Cerebellar nuclear complex (tissue), 1 donor: ENCODE measurements at regions not wholly inside any gene's neighbourhood (a gene's known extent, or its start where the extent isn't known, plus 50 kb on each side); places are given as distances from the start of the nearest gene placed in this dataset.

Experiments used
- DNase-seq, 2 experiments: peaks; one replicate each; lab custom pipeline; 2025; lab: John Stamatoyannopoulos, UW

GRCh38 chr3:117074826-117075225 lies 365.2 kb downstream of the TUSC7 start:
- no peak for DNase-seq

DNA sequence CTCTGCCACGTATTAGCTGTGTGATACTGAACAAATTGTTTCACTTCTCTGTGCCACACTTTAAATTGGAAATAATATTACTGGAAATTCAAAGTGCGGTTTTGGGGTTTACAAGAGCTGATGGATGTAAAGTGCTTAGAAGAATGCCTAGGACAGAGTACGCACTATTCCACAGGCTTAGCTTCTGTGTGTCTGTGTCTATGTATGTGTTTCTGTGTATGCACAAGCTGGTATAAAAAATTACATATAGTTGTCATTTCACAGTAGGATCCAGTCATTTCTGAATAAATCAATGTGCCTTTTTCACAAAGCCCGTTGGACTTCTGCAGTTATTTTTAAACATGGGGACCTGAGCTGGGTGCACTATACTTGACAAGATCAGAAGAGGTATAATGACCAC lies 370.4 kb downstream of the TUSC7 start:
- no peak for DNase-seq

DNA sequence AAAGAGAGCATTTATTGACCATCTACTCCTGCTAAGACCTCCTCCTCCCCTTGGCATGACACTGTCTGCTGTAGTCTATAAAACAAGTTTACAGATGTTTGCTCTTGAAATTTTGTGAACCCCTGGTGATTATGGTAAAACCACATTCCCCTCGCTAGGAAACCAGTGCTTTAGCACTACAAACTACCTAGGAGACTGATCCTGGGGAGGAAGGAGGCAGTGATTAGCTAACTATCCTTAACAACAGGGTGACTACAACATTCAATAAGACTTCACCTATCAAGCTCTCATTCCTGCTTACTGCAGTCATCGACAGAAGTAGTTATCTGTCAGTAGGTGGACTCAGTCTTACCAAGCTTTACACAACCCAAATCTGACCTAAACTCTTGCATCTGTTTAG lies 371.3 kb downstream of the TUSC7 start:
- DNase-seq = no peak

DNA sequence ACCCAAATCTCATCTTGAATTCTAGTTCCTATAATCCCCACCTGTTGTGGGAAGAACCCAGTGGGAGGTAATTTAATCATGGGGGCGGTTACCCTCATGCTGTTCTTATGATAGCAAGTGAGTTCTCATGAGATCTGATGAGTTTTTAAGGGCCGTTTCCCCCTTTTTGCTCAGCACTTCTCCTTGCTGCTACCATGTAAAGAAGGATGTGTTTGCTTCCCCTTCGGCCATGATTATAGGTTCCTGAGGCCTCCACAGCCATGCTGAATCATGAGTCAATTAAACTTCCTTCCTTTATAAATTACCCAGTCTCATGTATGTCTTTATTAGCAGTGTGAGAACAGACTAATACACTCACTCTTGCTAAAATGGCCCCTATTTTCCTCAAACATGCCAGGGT lies 374.7 kb downstream of the TUSC7 start:
- no peak for DNase-seq

DNA sequence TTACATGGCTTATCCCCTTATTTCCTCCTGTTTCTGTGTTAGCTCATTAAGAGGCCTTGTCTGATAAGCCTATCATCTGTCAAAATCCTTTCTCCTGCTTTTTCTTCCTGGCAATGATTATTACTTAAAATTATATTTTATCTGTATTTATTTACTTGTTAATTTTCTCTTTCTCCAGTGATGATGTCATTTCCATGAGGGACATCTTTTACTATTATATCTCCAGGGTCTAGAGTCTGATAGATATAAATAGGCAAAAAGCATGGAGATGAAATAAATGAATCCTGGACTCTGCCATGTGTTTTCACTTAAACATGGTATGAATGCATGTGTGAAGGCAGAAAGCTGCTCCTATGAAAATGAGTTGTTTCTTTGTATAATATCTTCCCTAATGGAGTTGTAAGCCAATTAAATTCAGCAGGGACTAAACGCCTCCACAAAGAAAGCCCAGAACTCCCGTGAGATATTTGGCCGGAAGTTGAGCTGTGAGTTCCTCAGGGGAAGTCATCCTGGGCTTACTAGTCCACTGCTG lies 375.2 kb downstream of the TUSC7 start:
- DNase-seq = no peak

DNA sequence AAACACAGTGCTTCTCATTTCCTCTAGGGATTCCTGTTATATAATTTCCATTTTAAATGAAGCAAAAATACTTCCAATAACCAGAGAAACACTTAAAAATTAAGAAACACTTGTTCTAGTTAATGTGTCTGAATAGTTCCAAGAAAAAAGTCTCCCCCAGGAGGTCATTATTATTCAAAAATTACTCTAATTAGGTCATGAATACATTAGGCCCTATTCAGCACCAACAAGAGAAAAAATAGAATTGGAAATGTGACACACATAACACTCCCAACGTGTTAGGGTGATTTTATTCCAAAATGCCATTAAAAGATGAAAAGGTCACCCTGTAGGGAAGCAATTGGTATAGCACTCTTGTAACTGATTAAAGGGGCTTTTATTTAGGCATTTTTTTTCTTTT lies 382.1 kb downstream of the TUSC7 start:
- DNase-seq = no peak

DNA sequence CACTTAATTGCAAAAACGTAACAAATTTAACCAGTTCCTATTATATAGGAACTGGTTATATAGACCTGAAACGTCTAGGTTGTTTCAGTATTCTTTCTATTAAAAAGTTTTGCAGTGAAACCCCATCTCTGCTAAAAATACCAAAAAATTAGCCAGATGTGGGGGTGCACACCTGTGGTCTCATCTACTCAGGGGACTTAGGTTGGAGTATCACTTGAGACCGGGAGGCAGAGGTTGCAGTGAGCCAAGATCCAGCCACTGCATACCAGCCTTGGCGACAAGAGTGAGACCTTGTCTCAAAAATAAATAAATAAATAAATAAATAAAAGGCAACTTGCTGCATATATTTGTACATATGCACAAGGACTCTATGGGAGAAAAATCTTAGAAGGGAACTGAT lies 387.0 kb downstream of the TUSC7 start:
- no peak for DNase-seq

- no peak for DNase-seq
These were observed 387.8 kb downstream of the TUSC7 start for GRCh38 chr3:117097351-117097750.

GRCh38 chr3:117101697-117102096 lies 392.1 kb downstream of the TUSC7 start:
- no peak for DNase-seq

DNA sequence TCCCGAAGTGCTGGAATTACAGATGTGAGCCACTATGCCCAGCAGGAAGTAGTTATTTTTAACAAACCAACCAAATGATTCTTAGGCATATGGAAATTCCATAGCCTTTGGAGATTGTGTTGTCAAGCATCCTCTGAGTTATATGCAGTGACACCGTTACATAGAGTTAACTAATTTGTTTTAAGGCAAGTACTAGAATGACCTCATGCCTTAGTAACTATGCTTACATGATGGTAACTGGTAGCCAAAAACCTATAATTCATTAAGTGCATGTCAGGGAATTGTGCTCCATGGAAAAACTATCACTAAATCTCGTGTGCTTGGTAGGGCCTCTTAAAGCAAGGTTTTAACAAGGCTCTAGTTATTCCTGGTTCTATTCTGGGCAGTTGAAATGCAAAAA lies 392.8 kb downstream of the TUSC7 start:
- no peak for DNase-seq

GRCh38 chr3:117103675-117104074 lies 394.1 kb downstream of the TUSC7 start:
- DNase-seq = no peak

GRCh38 chr3:117104381-117104780 lies 394.8 kb downstream of the TUSC7 start:
- no peak for DNase-seq

- no peak for DNase-seq
These were observed 395.2 kb downstream of the TUSC7 start for GRCh38 chr3:117104792-117105191.

DNA sequence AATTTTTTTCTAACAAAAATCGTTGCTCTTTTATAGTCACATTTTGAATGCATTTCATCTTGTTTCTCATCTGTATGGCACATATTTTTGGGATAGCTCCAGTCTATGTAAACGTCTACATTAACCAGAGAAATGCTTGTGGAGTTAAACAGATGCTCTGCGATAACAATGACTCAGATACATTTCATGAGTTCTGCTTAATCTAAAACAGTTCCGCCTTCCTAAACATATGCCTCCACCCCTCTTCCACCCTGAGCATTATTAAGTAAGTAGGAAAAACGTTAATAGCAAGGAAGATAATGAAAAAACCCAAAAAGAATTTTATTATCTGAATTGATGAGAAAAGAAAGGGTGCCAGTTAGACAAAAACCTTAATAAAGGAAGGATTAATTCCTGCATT lies 396.1 kb downstream of the TUSC7 start:
- DNase-seq = no peak

DNA sequence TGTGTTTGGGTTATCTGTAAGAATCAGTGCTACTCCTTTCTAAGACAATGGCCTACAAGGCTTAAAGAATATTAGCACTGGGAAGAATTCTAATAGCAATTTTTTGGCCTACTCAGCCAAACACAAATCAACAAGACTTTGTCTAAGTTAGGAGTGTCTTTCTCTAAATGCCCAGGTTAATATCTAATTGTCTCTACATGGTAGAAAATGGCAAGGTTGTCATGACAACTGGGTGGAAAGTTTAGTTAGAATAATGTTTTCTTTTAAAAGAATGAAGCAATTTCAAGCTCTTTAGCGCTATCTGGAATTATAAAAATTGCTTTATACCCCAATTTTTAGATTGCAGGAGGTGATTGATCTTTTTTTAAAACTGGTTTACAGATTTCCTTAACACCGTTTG lies 396.8 kb downstream of the TUSC7 start:
- no peak for DNase-seq

GRCh38 chr3:117107946-117108345 lies 398.4 kb downstream of the TUSC7 start:
- no peak for DNase-seq

- DNase-seq = no peak
These were observed 399.6 kb downstream of the TUSC7 start for GRCh38 chr3:117109178-117109577.

DNA sequence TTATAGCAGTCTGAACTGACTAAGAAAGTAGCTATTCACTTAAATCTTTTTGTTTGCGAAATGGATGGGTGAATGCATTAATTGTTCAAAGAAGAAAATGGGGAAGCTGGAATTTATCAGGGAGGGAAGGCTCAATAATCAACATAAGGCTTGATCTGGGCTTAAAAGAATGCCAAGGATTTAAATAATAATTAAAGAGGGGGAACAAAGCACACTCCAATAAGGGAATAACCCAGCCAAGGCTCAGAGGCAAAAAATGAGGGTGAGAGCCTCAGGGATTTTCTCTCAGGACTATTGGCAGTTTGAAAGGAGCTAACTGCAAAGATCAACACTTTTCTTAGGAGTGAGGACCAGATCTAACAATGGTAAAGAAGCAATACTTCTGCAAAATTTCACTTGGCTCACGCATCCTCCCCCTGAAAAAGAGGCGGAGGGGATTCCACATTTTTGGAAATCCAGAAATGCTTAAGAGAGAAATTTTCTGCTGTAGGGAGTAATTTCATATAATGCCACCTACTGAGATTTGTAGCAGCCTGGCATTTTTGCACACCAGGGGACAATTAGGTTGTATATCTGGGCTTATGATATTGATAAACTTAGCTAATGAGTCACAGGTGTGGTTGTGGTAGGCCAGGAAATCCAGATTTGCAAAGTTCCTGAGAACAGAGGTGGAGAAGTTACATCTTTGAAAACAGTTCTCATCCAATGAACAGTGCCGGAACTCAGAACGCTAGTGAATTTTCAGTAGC lies 405.1 kb downstream of the TUSC7 start:
- DNase-seq = peak in 1 of 2 experiments; percentile 2

DNA sequence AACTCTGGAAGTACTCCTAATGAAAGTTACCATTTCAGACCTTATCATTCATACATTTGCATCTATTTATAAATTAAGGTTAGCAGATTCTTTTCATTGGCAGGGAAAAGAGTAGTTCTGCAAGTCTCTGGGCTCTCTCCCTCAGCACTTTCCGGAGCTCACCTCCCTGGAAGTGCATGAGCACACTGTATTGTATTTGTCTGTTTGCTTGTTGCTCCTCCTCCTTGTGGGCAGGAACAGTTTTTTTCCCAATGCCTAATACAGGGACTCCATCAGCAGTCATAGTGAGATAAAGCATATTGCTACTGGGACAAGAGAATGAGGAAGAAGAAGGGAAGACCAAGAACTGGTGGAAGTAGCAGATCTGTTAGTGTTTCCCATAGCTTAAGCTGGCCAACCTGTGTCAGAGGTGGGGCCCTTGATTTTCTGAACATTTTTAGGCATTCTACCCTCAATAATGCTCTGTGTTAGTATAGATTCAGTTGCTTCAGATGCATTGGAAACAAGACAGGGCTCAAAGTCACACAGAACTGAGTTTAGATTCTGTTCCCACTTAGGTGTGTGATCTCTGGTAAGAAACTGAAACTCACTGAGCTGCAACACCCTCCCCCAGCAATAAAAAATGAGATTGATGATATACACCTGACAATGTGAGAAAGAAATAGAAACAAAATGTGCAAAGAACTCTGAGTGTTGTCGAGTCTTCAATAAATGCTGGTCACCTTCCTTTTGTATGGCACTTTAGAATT lies 407.8 kb downstream of the TUSC7 start:
- no peak for DNase-seq

GRCh38 chr3:117118604-117119003 lies 409.0 kb downstream of the TUSC7 start:
- no peak for DNase-seq

- DNase-seq = no peak
These were observed 410.4 kb downstream of the TUSC7 start for GRCh38 chr3:117120014-117120413.

GRCh38 chr3:117122609-117123008 lies 413.0 kb downstream of the TUSC7 start:
- DNase-seq = no peak

- no peak for DNase-seq
These were observed 416.9 kb downstream of the TUSC7 start for GRCh38 chr3:117126460-117126859.
